ENCODE measurements at regions not wholly inside any gene's neighbourhood (a gene's known extent, or its start where the extent isn't known, plus 50 kb on each side); places are given as distances from the start of the nearest gene placed in this dataset.

DNA sequence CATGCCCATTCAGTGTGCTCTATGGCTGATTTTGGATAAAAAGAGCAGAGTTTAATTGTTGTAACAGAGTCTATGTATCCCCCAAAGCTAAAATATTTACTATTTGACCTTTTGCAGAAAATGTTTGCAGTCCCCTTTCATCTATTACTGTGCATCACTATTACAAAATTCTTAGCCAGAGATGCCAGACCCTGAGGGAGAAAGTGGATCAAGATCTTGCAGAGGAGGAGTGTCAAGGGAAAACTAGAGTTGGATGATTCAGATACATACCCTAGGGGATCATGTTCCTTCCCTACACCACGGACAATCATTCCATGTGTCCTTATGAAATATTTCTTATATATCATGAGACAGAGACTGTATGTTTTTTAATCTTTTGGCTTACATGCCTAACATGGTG, 68.6 kb upstream of the TPRG1 start:
- intact Hi-C loops (cut with micrococcal nuclease): no loop called here

DNA sequence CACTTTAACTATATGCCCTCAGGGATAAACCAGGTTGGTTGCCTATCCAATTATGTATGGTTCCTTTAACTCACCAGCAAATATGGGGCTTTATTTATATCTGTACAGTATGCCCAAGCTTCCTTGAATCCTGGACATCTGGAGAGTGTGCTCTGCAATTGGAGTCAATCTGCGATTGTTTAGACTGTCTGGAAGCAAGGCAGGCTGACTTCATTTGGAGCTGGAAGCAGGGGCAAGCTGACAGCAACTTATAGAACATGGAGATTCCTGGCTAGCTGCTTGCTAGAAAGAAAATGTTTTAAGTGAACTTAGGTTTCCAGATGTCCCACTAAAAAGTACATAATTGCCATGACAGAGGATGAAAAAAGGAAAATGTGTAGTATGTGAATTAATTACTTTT, 63.7 kb upstream of the TPRG1 start:
- intact Hi-C loops (cut with micrococcal nuclease): no loop called here

DNA sequence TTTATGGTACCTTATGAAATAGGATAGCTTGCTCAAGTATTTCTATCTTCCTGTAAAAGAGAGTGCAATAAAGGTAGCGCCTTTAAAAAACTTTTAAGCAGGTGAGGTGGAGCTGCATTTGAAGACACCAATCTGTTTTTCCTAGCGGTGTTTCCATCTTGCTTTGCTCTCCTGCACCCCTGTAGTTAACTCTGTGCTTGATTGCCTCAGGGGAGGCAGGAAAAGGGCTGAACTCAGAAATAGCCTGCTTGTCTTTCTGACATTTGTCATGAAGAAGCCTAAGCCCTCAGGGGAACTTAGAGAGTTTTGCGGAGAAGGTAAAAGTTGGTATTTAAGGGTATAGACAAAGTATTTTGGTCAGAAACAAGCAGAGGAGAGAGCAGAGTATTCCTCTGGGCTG, 63.0 kb upstream of the TPRG1 start:
- intact Hi-C loops (cut with micrococcal nuclease): no loop called here

DNA sequence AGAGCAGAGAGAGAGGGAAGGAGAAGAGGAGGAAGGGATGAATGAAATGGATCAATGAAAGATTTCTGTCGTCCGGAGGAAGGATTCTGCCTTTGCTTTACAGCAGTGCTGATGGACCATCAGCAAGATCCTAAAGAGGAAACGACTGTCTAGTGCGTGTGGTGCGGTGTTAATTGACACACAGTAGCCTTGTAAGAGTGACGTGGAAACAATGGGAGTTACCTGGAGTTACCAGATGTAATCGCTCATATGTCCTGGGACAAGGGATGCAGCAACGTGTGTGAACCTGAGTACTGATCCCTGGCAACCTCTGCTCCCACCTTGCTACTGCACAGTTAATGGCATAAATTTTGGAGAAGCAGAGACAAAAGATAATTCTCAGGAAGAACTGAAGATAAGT, 62.6 kb upstream of the TPRG1 start:
- intact Hi-C loops (cut with micrococcal nuclease): no loop called here

DNA sequence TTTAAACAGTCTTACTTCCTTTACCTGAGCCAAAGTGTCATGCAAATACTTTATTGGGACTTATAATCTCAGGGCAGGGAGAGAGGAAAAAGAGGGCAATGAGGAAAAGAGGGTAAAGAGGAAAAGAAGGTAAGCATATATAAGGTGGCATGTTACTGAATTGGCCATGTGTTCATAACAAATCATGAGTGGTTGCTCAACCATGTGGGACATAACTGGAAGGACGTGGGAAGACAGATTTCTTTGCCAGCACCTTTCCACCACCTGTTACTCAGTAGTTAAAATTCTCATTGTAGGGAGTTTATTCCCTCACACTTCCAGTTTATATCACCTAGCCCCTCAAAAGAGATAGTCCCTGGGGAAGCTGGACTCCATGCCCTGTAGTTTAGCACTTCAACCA, 54.7 kb upstream of the TPRG1 start:
- intact Hi-C loops (cut with micrococcal nuclease): no loop called here

DNA sequence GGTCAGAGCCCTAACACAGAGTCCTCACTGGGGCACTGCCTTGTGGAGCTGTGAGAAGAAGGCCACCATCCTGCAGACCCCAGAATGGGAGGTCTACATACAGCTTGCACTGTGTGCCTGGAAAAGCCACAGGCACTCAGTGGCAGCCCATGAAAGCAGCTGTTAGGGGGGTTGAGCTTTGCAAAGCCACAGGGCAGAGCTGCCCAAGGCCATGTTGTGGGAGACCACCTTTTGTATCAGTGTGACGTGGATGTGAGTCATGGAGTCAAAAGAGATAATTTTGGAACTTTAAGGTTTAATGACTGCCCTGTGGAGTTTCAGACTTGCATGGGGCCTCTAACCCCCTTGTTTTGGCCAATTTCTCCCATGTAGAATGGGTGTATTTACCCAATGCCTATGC, 52.9 kb upstream of the TPRG1 start:
- intact Hi-C loops (cut with micrococcal nuclease): no loop called here

DNA sequence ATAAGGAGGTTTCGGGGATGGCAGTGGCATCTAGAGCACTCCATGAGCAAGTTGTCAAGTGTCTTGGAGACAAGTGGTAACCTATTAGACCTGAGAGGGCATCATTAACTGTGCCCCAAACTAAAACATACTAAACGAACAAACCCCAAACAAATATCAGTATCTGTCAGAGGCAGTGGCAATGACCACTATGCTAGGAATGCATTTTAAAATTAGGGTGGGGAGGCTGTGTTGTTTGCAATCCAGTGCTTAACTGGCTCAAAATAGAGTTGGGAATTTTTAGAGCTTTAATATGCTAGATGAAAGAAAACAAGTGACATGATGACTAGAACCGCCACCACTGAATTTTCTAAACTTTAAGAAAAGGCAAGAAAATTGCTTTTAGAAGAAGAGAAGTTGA, 51.8 kb upstream of the TPRG1 start:
- intact Hi-C loops (cut with micrococcal nuclease): no loop called here

DNA sequence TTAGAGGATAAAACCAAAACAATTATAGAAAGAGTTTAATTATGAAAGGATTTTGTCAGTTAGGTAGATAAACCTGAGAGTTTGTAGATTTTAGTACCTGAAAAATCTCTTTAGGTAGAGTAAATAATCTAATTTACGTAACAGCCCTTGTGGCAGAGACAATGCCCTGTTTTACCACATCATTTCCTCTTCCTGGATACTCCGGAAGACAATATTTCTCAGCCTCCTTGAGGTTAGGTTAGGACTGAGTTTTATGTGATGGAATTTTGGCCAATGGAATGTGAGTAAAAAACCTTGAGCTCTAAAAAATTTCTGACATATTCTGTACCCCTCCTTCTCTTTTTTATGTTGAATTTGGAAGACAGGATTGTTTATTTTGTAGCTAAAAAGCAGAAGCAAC, 50.7 kb upstream of the TPRG1 start:
- intact Hi-C loops (cut with micrococcal nuclease): no loop called here

All from T-helper 1 cell treated with Interleukin-12 subunit alpha and Interleukin-12 subunit beta and Interleukin-4 antibody, amounts not matched to agents 30 ng/mL and 1 ng/mL, for 36 hours (primary cell).